ENCODE measurements at regions not wholly inside any gene's neighbourhood (a gene's known extent, or its start where the extent isn't known, plus 50 kb on each side); places are given as distances from the start of the nearest gene placed in this dataset.

GRCh38 chr12:30211743-30212142, 428.0 kb upstream of the TMTC1 start:
- BruUV-seq (replicated peaks), result no TSS peak

GRCh38 chr12:30203981-30204380, 420.2 kb upstream of the TMTC1 start:
- intact Hi-C loops (cut with micrococcal nuclease), result no loop called here
- H3K27ac ChIP-seq (ENCODE audit: low read length), result no peak overlapping the region
- peaks cover 13% of the 10 kb centered on the region; the same call in 1 of the 2 replicates for H3K27me3 ChIP-seq (ENCODE audit: low read length)
- H3K36me3 ChIP-seq (ENCODE audit: low read depth, low read length), result no peaks in the 10 kb centered on the region
- H3K4me1 ChIP-seq (ENCODE audit: insufficient read depth, low read length), result no peaks in the 10 kb centered on the region
- no peaks in the 10 kb centered on the region for H3K9me3 ChIP-seq (ENCODE audit: low read length)
- no peaks in the 10 kb centered on the region for H4K20me1 ChIP-seq (ENCODE audit: low read length)
- H3F3A ChIP-seq (ENCODE audit: low read length, unreplicated experiment), result no peaks in the 10 kb centered on the region
- no peak overlapping the region for H3K4me2 ChIP-seq (ENCODE audit: low read length)
- BruUV-seq (replicated peaks), result no TSS peak
- ChIA-PET POLR2A (ENCODE audit: unreplicated experiment) (no interaction called here), CTCF (no interaction called here)
- H2AFZ ChIP-seq (ENCODE audit: low read length), result no peak overlapping the region
- ATAC-seq, result no peak
- TF ChIP-seq EZH2phosphoT487 (IDR thresholded peaks at IDR 0.05; ENCODE audit: borderline replicate concordance, low read length) (no peak), EZH2 (IDR thresholded peaks at IDR 0.05; ENCODE audit: low read length, unreplicated experiment) (no peak), CTCF (conservative IDR thresholded peaks at IDR 0.05; ENCODE audit: low read depth, low read length) (no peak)
- H3K79me2 ChIP-seq (ENCODE audit: low read length), result no peaks in the 10 kb centered on the region
- no peaks in the 10 kb centered on the region for H3K9me2 ChIP-seq (replicated peaks; ENCODE audit: low read length)
- H3K4me3 ChIP-seq (ENCODE audit: low read length), result no peak overlapping the region
- no peak overlapping the region for H3K9ac ChIP-seq (ENCODE audit: low read length)
- no peak for DNase-seq

More at GRCh38 chr12:30211743-30212142, 428.0 kb upstream of the TMTC1 start:
- H3K9me3 ChIP-seq (ENCODE audit: low read length), result no peaks in the 10 kb centered on the region
- no peak overlapping the region for H3K4me3 ChIP-seq (ENCODE audit: low read length)
- ChIA-PET CTCF (interaction anchor here (0.6 kb wide), 2 partner anchors 22 to 71 kb away, joined by 4 to 5 read pairs; no protein-coding TSS in a partner anchor), POLR2A (ENCODE audit: unreplicated experiment) (no interaction called here)
- intact Hi-C loops (cut with micrococcal nuclease), result no loop called here
- ATAC-seq (no peak), DNase-seq (no peak)
- H2AFZ ChIP-seq (ENCODE audit: low read length), result no peak overlapping the region
- no peak overlapping the region for H3K27ac ChIP-seq (ENCODE audit: low read length)
- no peaks in the 10 kb centered on the region for H3F3A ChIP-seq (ENCODE audit: low read length, unreplicated experiment)
- no peaks in the 10 kb centered on the region for H3K4me1 ChIP-seq (ENCODE audit: insufficient read depth, low read length)
- no peak overlapping the region for H3K4me2 ChIP-seq (ENCODE audit: low read length)
- H3K9me2 ChIP-seq (replicated peaks; ENCODE audit: low read length), result no peaks in the 10 kb centered on the region
- H3K27me3 ChIP-seq (ENCODE audit: low read length), result peaks cover 4% of the 10 kb centered on the region; the same call in 1 of the 2 replicates
- H3K79me2 ChIP-seq (ENCODE audit: low read length), result no peaks in the 10 kb centered on the region
- H3K9ac ChIP-seq (ENCODE audit: low read length), result no peak overlapping the region
- no peaks in the 10 kb centered on the region for H3K36me3 ChIP-seq (ENCODE audit: low read depth, low read length)
- no peaks in the 10 kb centered on the region for H4K20me1 ChIP-seq (ENCODE audit: low read length)
- TF ChIP-seq CTCF (conservative IDR thresholded peaks at IDR 0.05; ENCODE audit: low read depth, low read length) (no peak), EZH2 (IDR thresholded peaks at IDR 0.05; ENCODE audit: low read length, unreplicated experiment) (no peak), EZH2phosphoT487 (IDR thresholded peaks at IDR 0.05; ENCODE audit: borderline replicate concordance, low read length) (no peak)

- POLR2A ChIA-PET (ENCODE audit: unreplicated experiment), result no interaction called here
- intact Hi-C loops (cut with micrococcal nuclease), result no loop called here
- H4K20me1 ChIP-seq (ENCODE audit: low read length), result no peaks in the 10 kb centered on the region
Observed at GRCh38 chr12:30202521-30203254, 418.9 kb upstream of the TMTC1 start.

More at GRCh38 chr12:30202521-30203254, 418.9 kb upstream of the TMTC1 start:
- no peak for DNase-seq
- ATAC-seq, result no peak
- H2AFZ ChIP-seq (ENCODE audit: low read length), result no peak overlapping the region
- no peaks in the 10 kb centered on the region for H3K79me2 ChIP-seq (ENCODE audit: low read length)
- H3K27ac ChIP-seq (ENCODE audit: low read length), result no peak overlapping the region
- H3K9ac ChIP-seq (ENCODE audit: low read length), result no peak overlapping the region
- CTCF ChIA-PET, result no interaction called here
- no peak for TF ChIP-seq EZH2phosphoT487 (IDR thresholded peaks at IDR 0.05; ENCODE audit: borderline replicate concordance, low read length)
- no TSS peak for BruUV-seq (replicated peaks)
- no peak overlapping the region for H3K4me2 ChIP-seq (ENCODE audit: low read length)
- H3K9me3 ChIP-seq (ENCODE audit: low read length), result no peaks in the 10 kb centered on the region
- no peak overlapping the region for H3K4me3 ChIP-seq (ENCODE audit: low read length)
- H3K9me2 ChIP-seq (replicated peaks; ENCODE audit: low read length), result no peaks in the 10 kb centered on the region
- H3K27me3 ChIP-seq (ENCODE audit: low read length), result peaks cover 13% of the 10 kb centered on the region; the same call in 1 of the 2 replicates
- peaks cover 3% of the 10 kb centered on the region; the same call in 1 of the 2 replicates for H3K4me1 ChIP-seq (ENCODE audit: insufficient read depth, low read length)
- H3K36me3 ChIP-seq (ENCODE audit: low read depth, low read length), result no peaks in the 10 kb centered on the region
- H3F3A ChIP-seq (ENCODE audit: low read length, unreplicated experiment), result no peaks in the 10 kb centered on the region
